ENCODE measurements at regions not wholly inside any gene's neighbourhood (a gene's known extent, or its start where the extent isn't known, plus 50 kb on each side); places are given as distances from the start of the nearest gene placed in this dataset.

DNA sequence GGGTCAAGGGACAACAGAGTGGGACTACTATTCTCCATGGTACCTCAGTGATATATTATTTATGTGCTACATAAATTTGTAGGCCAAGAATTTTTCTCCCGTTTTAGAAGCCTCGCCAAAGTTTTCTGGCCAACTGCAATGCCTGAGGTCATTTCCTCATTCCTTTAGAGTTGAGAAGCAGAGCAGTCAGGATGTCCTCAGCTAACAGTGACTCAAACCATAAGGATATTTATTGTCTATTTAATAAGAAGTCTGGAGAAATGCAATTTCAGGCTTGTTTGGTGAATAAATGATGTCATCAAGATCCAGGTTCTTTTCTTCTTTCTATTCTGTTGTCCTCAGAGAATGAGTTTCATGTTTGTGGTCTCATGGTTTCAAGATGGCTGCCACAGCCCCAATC is 91.0 kb downstream of the ADCYAP1 start:
- H3K36me3 ChIP-seq (ENCODE audit: low read depth): no peaks in the 10 kb centered on the region
- TF ChIP-seq, protein P1, sequence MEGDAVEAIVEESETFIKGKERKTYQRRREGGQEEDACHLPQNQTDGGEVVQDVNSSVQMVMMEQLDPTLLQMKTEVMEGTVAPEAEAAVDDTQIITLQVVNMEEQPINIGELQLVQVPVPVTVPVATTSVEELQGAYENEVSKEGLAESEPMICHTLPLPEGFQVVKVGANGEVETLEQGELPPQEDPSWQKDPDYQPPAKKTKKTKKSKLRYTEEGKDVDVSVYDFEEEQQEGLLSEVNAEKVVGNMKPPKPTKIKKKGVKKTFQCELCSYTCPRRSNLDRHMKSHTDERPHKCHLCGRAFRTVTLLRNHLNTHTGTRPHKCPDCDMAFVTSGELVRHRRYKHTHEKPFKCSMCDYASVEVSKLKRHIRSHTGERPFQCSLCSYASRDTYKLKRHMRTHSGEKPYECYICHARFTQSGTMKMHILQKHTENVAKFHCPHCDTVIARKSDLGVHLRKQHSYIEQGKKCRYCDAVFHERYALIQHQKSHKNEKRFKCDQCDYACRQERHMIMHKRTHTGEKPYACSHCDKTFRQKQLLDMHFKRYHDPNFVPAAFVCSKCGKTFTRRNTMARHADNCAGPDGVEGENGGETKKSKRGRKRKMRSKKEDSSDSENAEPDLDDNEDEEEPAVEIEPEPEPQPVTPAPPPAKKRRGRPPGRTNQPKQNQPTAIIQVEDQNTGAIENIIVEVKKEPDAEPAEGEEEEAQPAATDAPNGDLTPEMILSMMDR (IDR thresholded peaks at IDR 0.05): no peak
- peaks cover 11% of the 10 kb centered on the region for H3K9me3 ChIP-seq
- DNase-seq (no peak), ATAC-seq (no peak)
- intact Hi-C loops (cut with DNase I, micrococcal nuclease): no loop called here
- no peak overlapping the region for H3K4me3 ChIP-seq
- H3K4me1 ChIP-seq (ENCODE audit: low read depth): no peaks in the 10 kb centered on the region

DNA sequence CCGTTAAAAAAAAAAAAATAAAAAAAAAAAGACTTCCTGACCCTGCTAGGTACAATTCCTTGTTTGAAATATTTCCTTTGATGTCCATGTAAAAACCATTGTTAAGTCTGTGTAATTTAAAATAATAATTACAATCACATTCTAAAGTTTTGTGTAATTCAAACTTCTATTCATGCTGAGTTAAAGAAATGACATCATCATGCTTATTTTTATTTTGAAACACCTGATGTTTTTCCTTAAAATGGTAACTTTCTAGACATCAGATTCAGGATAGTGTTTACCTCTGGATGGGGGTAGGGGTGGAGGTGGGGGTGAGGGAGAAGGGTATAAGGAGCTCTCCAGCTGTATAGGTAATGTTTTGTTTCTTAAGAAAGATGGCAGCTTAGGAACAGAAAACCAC is 92.8 kb downstream of the ADCYAP1 start:
- H3K4me1 ChIP-seq (ENCODE audit: low read depth): no peaks in the 10 kb centered on the region
- TF ChIP-seq, protein P1 (IDR thresholded peaks at IDR 0.05): no peak
- DNase-seq: no peak
- H3K36me3 ChIP-seq (ENCODE audit: low read depth): no peaks in the 10 kb centered on the region
- H3K9me3 ChIP-seq: peaks cover 7% of the 10 kb centered on the region
- no peak for ATAC-seq
- intact Hi-C loops (cut with DNase I, micrococcal nuclease): no loop called here
- H3K4me3 ChIP-seq: no peak overlapping the region

DNA sequence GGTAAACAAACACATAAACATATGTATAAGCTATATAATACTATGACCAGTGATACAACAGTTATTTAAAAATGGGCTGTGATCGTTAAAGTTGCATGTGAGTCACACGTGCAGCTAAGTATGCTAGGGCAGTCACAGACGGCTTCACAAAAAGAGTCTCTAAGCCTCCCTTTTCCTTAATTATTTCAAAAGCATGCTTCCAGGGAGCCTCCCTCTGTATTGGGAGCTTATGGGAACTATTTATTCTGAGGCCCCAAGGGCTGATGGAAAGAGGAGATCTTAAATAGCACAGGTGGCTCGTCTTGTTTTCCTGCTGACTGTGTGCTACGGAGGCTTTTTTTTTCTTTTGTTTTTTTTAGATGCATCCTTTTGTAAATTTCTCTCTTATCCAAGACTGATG is 94.3 kb downstream of the ADCYAP1 start:
- ATAC-seq (no peak), DNase-seq (no peak)
- no peaks in the 10 kb centered on the region for H3K4me1 ChIP-seq (ENCODE audit: low read depth)
- intact Hi-C loops (cut with DNase I, micrococcal nuclease): no loop called here
- no peak overlapping the region for H3K4me3 ChIP-seq
- peaks cover 7% of the 10 kb centered on the region for H3K9me3 ChIP-seq
- H3K36me3 ChIP-seq (ENCODE audit: low read depth): no peaks in the 10 kb centered on the region
- TF ChIP-seq, protein P1 (IDR thresholded peaks at IDR 0.05): no peak

DNA sequence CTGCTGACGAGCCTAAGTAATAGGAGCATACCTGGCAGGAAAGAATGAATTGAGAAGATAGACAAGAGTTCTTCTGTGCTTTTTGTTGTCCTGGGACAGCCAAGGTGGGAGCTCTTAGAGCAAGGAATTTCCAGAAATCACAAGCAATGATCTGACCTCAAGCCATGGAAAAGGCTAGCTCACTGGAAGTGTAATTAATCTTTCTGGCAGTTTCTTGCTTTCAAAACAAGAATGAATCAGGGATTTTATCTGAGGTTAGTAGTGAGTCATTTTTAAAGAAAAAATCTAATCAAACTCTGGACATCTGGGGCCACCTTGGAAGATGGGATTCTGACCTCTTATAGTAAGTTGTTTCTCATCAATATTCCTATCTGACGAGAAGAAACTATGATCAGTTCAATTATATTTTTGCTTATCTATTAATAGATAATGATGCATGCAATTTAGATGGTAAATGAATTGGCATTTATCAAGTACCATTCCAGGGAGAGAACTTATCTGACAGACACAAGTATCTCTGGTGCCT is 98.0 kb downstream of the ADCYAP1 start:
- H3K4me1 ChIP-seq (ENCODE audit: low read depth): no peaks in the 10 kb centered on the region
- no peak overlapping the region for H3K4me3 ChIP-seq
- TF ChIP-seq, protein P1 (IDR thresholded peaks at IDR 0.05): no peak
- no peaks in the 10 kb centered on the region for H3K36me3 ChIP-seq (ENCODE audit: low read depth)
- intact Hi-C loops (cut with DNase I, micrococcal nuclease): no loop called here
- ATAC-seq (no peak), DNase-seq (no peak)
- peaks cover 5% of the 10 kb centered on the region for H3K9me3 ChIP-seq

DNA sequence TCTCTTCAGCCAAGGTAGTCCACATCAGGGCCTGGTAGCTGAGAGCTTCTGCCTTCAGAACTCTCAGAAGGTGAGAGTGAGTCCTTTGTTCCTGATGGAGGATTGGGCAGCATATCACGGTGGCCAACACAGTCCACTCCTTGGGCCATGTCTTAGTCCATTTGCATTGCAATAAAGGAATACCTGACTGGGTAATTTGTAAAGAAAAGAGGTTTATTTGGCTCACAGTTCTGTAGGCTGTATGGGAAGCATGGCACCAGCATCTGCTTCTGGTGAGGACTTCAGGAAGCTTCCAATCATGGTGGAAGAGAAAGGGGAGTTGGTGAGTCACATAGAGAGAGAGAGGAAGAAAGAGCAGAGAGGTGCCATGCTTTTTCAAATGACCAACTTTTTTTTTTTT is 98.8 kb downstream of the ADCYAP1 start:
- H3K36me3 ChIP-seq (ENCODE audit: low read depth): no peaks in the 10 kb centered on the region
- TF ChIP-seq, protein P1 (IDR thresholded peaks at IDR 0.05): no peak
- no peak overlapping the region for H3K4me3 ChIP-seq
- intact Hi-C loops (cut with DNase I, micrococcal nuclease): no loop called here
- ATAC-seq: no peak
- peaks cover 5% of the 10 kb centered on the region for H3K9me3 ChIP-seq
- H3K4me1 ChIP-seq (ENCODE audit: low read depth): no peaks in the 10 kb centered on the region
- DNase-seq: no peak

DNA sequence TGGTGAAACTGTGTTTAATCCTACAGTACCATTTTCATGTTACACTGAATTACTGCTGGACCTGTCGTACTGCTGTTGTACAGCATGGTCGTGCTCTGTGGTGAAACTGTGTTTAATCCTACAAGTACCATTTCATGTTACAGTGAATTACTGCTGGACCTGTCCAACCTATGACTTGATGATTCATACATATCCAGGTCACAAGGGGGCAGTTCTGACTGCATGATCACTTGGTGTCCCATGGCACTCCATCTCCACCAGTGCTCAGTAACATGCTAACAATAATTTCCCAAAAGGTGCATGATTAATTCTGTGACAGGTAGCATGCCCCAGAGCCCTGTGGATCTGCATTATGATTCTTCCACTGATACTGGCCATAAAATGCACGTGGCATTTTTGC is 101.6 kb downstream of the ADCYAP1 start:
- no peaks in the 10 kb centered on the region for H3K36me3 ChIP-seq (ENCODE audit: low read depth)
- no peak overlapping the region for H3K4me3 ChIP-seq
- peaks cover 5% of the 10 kb centered on the region for H3K9me3 ChIP-seq
- TF ChIP-seq, protein P1 (IDR thresholded peaks at IDR 0.05): no peak
- H3K4me1 ChIP-seq (ENCODE audit: low read depth): no peaks in the 10 kb centered on the region
- DNase-seq (no peak), ATAC-seq (no peak)
- intact Hi-C loops (cut with DNase I, micrococcal nuclease): no loop called here

All from mucosa of descending colon (tissue), 3 donors.